ENCODE measurements at regions not wholly inside any gene's neighbourhood (a gene's known extent, or its start where the extent isn't known, plus 50 kb on each side); places are given as distances from the start of the nearest gene placed in this dataset.

DNA sequence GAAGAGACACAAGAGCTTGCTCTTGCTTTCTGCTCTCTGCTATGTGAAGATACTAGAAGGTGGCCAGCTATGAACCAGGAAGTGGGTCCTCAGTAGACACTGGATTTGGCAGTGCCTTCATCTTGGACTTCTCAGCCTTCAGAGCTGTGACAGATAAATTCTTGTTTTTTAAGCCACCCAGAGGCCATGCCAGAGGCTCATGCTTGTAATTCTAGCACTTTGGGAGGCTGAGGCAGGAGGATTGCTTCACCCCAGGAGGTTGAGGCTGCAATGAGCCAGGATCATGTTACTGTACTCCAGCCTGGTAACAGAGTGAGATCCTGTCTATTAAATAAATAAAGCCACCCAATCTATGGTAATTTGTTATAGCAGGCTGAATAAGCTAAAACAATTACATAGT is 185.5 kb upstream of the SALL4 start:
- TF ChIP-seq, protein P1, sequence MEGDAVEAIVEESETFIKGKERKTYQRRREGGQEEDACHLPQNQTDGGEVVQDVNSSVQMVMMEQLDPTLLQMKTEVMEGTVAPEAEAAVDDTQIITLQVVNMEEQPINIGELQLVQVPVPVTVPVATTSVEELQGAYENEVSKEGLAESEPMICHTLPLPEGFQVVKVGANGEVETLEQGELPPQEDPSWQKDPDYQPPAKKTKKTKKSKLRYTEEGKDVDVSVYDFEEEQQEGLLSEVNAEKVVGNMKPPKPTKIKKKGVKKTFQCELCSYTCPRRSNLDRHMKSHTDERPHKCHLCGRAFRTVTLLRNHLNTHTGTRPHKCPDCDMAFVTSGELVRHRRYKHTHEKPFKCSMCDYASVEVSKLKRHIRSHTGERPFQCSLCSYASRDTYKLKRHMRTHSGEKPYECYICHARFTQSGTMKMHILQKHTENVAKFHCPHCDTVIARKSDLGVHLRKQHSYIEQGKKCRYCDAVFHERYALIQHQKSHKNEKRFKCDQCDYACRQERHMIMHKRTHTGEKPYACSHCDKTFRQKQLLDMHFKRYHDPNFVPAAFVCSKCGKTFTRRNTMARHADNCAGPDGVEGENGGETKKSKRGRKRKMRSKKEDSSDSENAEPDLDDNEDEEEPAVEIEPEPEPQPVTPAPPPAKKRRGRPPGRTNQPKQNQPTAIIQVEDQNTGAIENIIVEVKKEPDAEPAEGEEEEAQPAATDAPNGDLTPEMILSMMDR (conservative IDR thresholded peaks at IDR 0.05) = no peak
- TF ChIP-seq ZFX (IDR thresholded peaks at IDR 0.05) = no peak

All from C4-2B (cell line).